C4-2B (cell line): ENCODE measurements at regions not wholly inside any gene's neighbourhood (a gene's known extent, or its start where the extent isn't known, plus 50 kb on each side); places are given as distances from the start of the nearest gene placed in this dataset.

ENCODE experiments used
- H3K27ac ChIP-seq: fragments of 450-650 bp; 2 replicates; pipeline ENCODE4 v1.5.1; 2017
- ZFX ChIP-seq: fragments of 450-650 bp; IDR thresholded peaks from 2 replicates; pipeline ENCODE4 v1.6.1; 2017
- TF ChIP-seq, protein P1 (sequence below): fragments of 450-650 bp; conservative IDR thresholded peaks from 2 replicates; pipeline ENCODE4 v1.5.1; 2017; ENCODE audit warnings: mild to moderate bottlenecking

DNA sequence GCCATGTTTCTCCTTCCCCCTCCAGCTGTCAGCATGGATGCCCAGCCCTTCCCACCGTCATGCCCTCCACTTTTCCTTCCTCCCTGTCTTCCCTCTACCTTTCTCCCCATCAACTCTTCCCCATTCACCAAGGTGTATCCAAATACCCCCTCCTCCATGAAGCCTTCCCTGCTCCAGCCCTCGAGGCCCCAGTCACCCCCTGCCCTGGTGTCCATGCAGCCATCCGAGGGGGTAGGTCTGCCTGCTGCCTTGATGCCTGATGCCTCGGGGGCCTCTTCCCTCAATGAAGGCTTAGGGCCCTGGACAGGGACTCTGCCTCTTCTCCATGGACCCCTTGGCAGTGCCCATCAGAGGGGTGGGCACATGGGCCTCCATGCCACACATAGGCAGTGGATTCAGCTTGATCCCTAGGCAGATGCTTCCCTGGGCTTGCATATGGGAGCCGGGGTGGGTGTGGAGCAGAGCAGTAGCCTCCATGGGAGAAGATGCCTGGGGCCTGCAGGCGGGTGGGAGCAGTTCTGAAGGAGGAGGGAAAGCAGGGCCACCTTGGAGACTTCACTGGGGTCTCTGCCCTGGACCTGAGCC is 795.8 kb downstream of the BRD1 start:
- no peak overlapping the region for H3K27ac ChIP-seq
- TF ChIP-seq ZFX: no peak
- TF ChIP-seq, protein P1, sequence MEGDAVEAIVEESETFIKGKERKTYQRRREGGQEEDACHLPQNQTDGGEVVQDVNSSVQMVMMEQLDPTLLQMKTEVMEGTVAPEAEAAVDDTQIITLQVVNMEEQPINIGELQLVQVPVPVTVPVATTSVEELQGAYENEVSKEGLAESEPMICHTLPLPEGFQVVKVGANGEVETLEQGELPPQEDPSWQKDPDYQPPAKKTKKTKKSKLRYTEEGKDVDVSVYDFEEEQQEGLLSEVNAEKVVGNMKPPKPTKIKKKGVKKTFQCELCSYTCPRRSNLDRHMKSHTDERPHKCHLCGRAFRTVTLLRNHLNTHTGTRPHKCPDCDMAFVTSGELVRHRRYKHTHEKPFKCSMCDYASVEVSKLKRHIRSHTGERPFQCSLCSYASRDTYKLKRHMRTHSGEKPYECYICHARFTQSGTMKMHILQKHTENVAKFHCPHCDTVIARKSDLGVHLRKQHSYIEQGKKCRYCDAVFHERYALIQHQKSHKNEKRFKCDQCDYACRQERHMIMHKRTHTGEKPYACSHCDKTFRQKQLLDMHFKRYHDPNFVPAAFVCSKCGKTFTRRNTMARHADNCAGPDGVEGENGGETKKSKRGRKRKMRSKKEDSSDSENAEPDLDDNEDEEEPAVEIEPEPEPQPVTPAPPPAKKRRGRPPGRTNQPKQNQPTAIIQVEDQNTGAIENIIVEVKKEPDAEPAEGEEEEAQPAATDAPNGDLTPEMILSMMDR: no peak

DNA sequence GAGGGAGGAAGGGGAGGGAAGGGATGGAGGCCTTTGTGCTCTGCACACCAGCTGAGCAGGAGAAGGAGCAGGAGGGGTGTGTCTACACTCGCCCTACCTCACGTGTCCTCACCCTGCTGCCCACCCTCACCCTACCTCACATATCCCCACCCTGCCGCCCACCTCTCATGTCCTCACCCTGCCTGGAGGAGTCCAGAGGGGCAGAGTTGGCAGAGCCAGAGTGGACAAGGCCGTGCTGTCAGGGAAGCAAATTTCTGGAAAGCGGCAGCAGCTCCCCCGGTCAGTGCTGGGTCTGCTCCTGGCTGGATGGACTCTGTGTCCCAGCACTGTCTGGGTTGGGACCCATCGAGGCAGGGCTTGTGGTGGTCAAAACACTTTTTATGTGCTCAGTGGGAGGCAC is 799.6 kb downstream of the BRD1 start:
- no peak overlapping the region for H3K27ac ChIP-seq
- TF ChIP-seq ZFX: no peak

DNA sequence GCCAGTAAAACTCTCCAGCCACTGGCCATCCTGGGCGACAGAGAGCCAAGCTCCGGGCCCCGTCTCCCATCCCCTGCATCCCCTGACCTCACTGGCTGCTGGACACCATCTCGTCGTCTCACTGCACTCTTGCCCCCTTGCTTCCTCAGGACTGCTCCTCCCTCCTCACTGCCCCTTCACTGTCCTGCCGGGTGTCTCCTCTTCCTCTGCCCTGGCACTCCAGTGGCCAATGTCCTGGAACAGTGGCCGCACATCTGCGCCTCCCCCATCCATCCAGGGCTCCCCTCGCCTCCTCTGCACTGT is 800.4 kb downstream of the BRD1 start:
- no peak overlapping the region for H3K27ac ChIP-seq
- TF ChIP-seq, protein P1: no peak
- no peak for TF ChIP-seq ZFX

DNA sequence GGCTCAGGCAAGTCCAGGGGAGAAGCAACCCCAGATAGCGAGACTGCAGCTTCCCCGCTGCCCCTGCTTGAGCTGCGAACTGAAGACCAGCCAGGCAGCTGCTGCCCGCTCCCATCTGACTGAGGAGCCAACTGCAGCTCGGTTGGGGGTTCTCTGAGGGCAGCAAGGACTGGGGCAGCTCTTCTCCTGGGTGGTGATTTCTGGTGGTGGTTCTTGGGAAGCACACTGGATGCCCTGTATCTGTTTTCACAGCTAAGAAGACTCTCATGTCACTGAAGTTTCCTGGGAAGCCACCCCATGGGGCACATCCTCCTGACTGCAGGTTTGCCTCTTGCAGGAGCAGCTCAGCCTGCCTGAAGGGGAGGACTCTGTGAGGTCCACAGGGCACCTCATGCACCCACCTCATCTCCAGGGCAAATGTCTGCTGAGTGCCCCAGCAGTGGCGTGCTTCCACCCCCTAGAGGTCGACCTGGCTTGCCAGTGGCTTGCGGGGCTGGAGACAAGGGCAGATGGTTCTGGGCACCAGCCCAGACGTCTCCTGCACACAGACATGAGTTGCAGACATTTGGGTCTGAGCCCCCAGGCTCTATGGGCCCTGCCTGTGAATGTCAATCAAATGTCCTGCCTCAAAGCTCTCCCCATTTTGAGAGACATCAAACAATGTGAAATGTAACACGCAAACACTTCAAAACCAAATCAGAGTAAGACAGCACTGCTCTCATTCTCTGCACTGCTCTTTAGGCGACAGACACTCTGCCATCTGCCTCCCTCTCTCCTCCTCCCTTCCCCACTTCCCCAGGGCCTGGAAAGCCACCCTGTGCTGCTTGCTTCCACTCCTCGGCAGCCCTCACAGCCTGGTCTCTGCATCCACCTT is 800.9 kb downstream of the BRD1 start:
- TF ChIP-seq, protein P1: no peak; the same call in 1 of the 2 replicates
- TF ChIP-seq ZFX: no peak
- H3K27ac ChIP-seq: no peak overlapping the region

DNA sequence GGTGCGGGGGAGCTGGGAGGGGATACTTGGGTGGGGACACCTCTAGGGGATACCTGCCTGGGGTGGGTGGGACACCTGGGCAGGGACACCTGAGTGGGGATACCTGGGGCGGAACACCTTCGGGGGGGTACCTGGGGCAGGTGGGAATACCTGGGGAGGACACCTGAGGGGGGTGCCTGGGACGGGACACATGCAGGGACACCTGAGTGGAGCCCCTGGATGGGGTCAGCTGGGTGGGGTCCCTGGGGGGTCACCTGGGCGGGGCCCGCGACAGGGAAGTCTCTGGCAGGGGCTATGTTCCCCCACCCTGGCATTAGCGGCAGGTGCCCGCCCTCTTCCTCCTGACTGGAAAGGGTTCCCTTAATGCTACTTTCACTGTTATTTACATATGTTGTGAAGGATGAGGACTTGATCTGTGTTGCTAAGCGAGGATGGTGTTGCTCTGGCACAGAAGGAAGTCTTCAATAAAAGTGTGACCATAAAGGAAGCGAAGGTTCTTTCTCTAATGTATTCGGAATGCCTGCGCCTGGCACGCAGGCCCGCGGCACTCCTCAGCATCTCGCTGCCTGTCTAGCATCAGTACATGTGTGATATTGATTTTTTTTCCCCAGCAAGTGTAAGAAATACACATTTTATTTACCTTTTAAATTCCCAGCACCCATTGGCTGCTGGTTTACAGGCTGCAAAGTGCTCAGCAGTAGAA is 801.7 kb downstream of the BRD1 start:
- TF ChIP-seq, protein P1: no peak
- TF ChIP-seq ZFX: no peak
- no peak overlapping the region for H3K27ac ChIP-seq

DNA sequence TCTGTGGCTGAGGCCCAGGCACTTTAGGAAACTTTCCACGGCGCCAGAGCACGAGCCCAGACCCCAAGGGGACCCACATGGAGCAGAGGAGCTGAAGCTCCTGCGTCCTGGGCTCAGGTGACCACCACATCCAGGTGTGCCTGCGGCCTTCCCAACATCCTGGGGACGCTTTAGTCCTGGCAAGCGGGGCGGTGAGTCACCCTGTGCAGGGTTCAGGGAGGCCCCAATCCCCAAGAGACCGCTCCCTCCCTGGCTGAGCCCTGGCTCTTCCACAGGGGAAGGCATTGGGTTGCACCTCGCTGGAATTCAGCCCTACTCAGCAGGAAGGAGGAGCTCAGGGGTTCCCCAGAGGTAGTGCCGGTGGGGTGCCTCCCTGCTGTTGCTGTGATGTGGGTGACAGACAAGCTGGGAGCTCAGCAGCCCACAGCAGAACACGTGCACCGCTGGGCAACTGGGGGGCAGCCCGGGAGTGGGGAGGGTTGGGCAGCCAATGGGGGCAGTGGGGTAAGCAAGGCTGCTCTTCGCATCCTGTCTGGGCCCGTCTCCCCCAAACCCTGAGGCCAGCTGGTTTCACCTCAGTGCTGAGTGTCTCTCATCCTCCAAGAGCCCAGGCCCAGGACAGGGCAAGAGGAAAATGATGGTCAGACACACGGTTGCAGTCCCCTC is 802.8 kb downstream of the BRD1 start:
- no peak overlapping the region for H3K27ac ChIP-seq
- TF ChIP-seq, protein P1: no peak
- TF ChIP-seq ZFX: no peak

- no peak overlapping the region for H3K27ac ChIP-seq
- TF ChIP-seq, protein P1: no peak
- no peak for TF ChIP-seq ZFX
Observed at GRCh38 chr22:49023879-49024774, 803.5 kb downstream of the BRD1 start.
